ENCODE measurements at regions not wholly inside any gene's neighbourhood (a gene's known extent, or its start where the extent isn't known, plus 50 kb on each side); places are given as distances from the start of the nearest gene placed in this dataset.

- TF ChIP-seq POLR2AphosphoS5 (IDR thresholded peaks at IDR 0.05; ENCODE audit: low read depth, low read length) (no peak), REST (IDR thresholded peaks at IDR 0.05; ENCODE audit: low read depth, low read length) (no peak), EZH2phosphoT487 (IDR thresholded peaks at IDR 0.05; ENCODE audit: borderline replicate concordance, low read depth) (no peak), CTCF (IDR thresholded peaks at IDR 0.05) (no peak), FOXM1 (IDR thresholded peaks at IDR 0.05; ENCODE audit: low read depth) (no peak), SMC3 (IDR thresholded peaks at IDR 0.05; ENCODE audit: low read depth, low read length) (no peak), JUND (IDR thresholded peaks at IDR 0.05) (no peak), YY1 (IDR thresholded peaks at IDR 0.05; ENCODE audit: low read depth) (no peak), MAX (IDR thresholded peaks at IDR 0.05; ENCODE audit: low read depth) (no peak)
Measured at GRCh38 chrX:130987241-130987640, 70.9 kb upstream of the ARHGAP36 start.

Data from SK-N-SH (cell line).